ENCODE measurements at regions not wholly inside any gene's neighbourhood (a gene's known extent, or its start where the extent isn't known, plus 50 kb on each side); places are given as distances from the start of the nearest gene placed in this dataset.

- TF ChIP-seq POLR2AphosphoS5 (IDR thresholded peaks at IDR 0.05): no peak
- no peak for TF ChIP-seq CTCF (IDR thresholded peaks at IDR 0.05)
- TF ChIP-seq POLR2A (IDR thresholded peaks at IDR 0.05; ENCODE audit: low read depth): no peak
- no peak for TF ChIP-seq EP300 (IDR thresholded peaks at IDR 0.05)
Observed at GRCh38 chr2:151078889-151079288, 182.8 kb downstream of the RBM43 start.

Data from esophagus muscularis mucosa (tissue), 4 donors.